Heart left ventricle (tissue), 16 donors: ENCODE measurements at regions not wholly inside any gene's neighbourhood (a gene's known extent, or its start where the extent isn't known, plus 50 kb on each side); places are given as distances from the start of the nearest gene placed in this dataset.
"Not testable (repeated sequence)": the region's sequence is repeated elsewhere in the genome, so short reads cannot be mapped to it uniquely, and the experiment has no call there.

Source experiments
- ATAC-seq, 4 donors: fragments of 200-7000 bp; cut with Tn5 transposase; one replicate each; pipeline ENCODE4 v1.9.1; 2020 to 2022; ENCODE audit warnings: moderate library complexity in 4 of 4, mild to moderate bottlenecking in 3 of 4, moderate number of reproducible peaks in 1 of 4
- DNase-seq, 5 donors: peaks; one replicate each; pipeline ENCODE4 v3.0.0-alpha.2; 2020
- H3K27ac ChIP-seq, 12 donors: fragments of 200-600 bp; sonication (generic) in 4 of 12; one replicate each; pipeline versions ENCODE4 v1.5.0 to v1.8.0; 2016 to 2022; ENCODE audit warnings: mild to moderate bottlenecking in 2 of 12
- H3K27me3 ChIP-seq, 9 donors: fragments of 200-600 bp; sonication (generic) in 2 of 9; one replicate each; pipeline versions ENCODE4 v1.5.1 to v1.8.0; 2016 to 2022; ENCODE audit warnings: mild to moderate bottlenecking in 3 of 9
- H3K36me3 ChIP-seq, 9 donors: fragments of 200-600 bp; sonication (generic) in 2 of 9; one replicate each; pipeline versions ENCODE4 v1.5.0 to v1.8.0; 2018 to 2022; ENCODE audit warnings: mild to moderate bottlenecking in 2 of 9
- H3K4me1 ChIP-seq, 12 donors: fragments of 200-600 bp; sonication (generic) in 4 of 12; one replicate each; pipeline versions ENCODE4 v1.5.0 to v1.8.0; 2016 to 2022; ENCODE audit warnings: mild to moderate bottlenecking in 3 of 12
- H3K4me3 ChIP-seq, 12 donors: fragments of 200-600 bp; sonication (generic) in 4 of 12; one replicate each; pipeline versions ENCODE4 v1.5.0 to v1.8.0; 2017 to 2022; ENCODE audit warnings: mild to moderate bottlenecking in 9 of 12, moderate library complexity in 4 of 12
- H3K9me3 ChIP-seq, 12 donors: fragments of 200-600 bp; sonication (generic) in 4 of 12; one replicate each; pipeline versions ENCODE4 v1.5.0 to v1.8.0; 2016 to 2022; ENCODE audit warnings: mild to moderate bottlenecking in 1 of 12
- CTCF ChIP-seq, 12 donors: fragments of 200-600 bp; sonication (generic) in 4 of 12; IDR thresholded peaks; one replicate each; pipeline versions ENCODE4 v1.5.0 to v1.8.0; 2018 to 2022; ENCODE audit warnings: antibody characterized with exemption in 12 of 12, mild to moderate bottlenecking in 5 of 12
- POLR2A ChIP-seq, 2 donors: fragments of 450-650 bp; IDR thresholded peaks; one replicate each; pipeline ENCODE4 v1.6.1; 2017; ENCODE audit warnings: antibody characterized with exemption in 2 of 2, mild to moderate bottlenecking in 2 of 2, moderate library complexity in 2 of 2
- WGBS, 4 donors: extraction: QIAGEN DNeasy Blood & Tissue Kit in 2 of 4; methylation state at CpG; one replicate each; pipeline versions ENCODE4 v1.1.5 to v1.1.7; 2013 to 2018; 5-methylcytosine and 5-hydroxymethylcytosine counted together
- intact Hi-C, 10 donors: fragments of 100-400 bp; cut with DNase I; formaldehyde crosslinking; loops; one replicate each; pipeline versions ENCODE4 v1.11.1 to v1.14.2; 2022
- donor health status: ischemic (EF 13 %, LVEDD 7.1; RV severe dilation, severe dysfunction).
- donor health status: healthy with polysubstance abuse.
- donor health status: DM: no; HTN: yes; CAD: no.
- donor health status: DM: no; HTN: no; CAD: no.
- donor health status: ischemic (EF 25% LVEDD 6.9; RV normal size, moderate dysfunction).
- donor health status: ischemic (EF 25% LVEDD 5.7; RV mildly dilated, moderate dysfunction).
- donor health status: healthy.
- donor health status: DM: yes; HTN: yes; CAD: no.
- donor health status: ischemic (EF 35%, LVEDD 5.7; RV mildly dilated, moderate dysfunction).
- donor health status: nonischemic (EF 11% LVEDD 7.7; RV severe dilation, severe dysfunction).
- donor health status: DM: yes; HTN: yes; CAD: no.
- donor health status: PGD.
- donor health status: ischemic (EF 29% LVEDD 5.4; RV normal size, mild dysfunction).
- donor health status: nonischemic (EF 23%, LVEDD 6.1; RV moderate dilation, normal function).

- intact Hi-C loops, result no loop called here
- ATAC-seq (no peak), DNase-seq (no peak)
- WGBS, 4 donors, result 58 to 66% (median 60%) methylated on average over 1 of the region's 1 CpG
- Histone ChIP-seq H3K9me3 (peaks cover 0 to 16% (median 0%) of the 10 kb centered on the region in 12 donors), H3K36me3 (no peaks in the 10 kb centered on the region), H3K4me1 (no peaks in the 10 kb centered on the region), H3K27me3 (no peaks in the 10 kb centered on the region), H3K4me3 (no peak overlapping the region), H3K27ac (no peak overlapping the region)
- no peak for TF ChIP-seq CTCF (IDR thresholded peaks at IDR 0.05)
- TF ChIP-seq POLR2A (IDR thresholded peaks at IDR 0.05), result no peak
These were observed 109.0 kb upstream of the AADAT start for GRCh38 chr4:170198747-170199146.

GRCh38 chr4:170194794-170195193 lies 105.0 kb upstream of the AADAT start:
- H3K4me1 ChIP-seq, DNase-seq, H3K36me3 ChIP-seq, H3K27me3 ChIP-seq, H3K27ac ChIP-seq, H3K4me3 ChIP-seq, ATAC-seq, intact Hi-C loops, H3K9me3 ChIP-seq: not testable (repeated sequence)
- WGBS, 4 donors, result 61 to 80% (median 69%) methylated on average over 2 of the region's 2 CpGs

GRCh38 chr4:170193496-170193895 lies 103.7 kb upstream of the AADAT start:
- no peak for ATAC-seq

GRCh38 chr4:170190265-170190664 lies 100.5 kb upstream of the AADAT start:
- Histone ChIP-seq H3K27ac (no peak overlapping the region), H3K4me3 (no peak overlapping the region), H3K36me3 (no peaks in the 10 kb centered on the region), H3K4me1 (no peaks in the 10 kb centered on the region), H3K9me3 (no peaks in the 10 kb centered on the region), H3K27me3 (no peaks in the 10 kb centered on the region)
- TF ChIP-seq POLR2A (IDR thresholded peaks at IDR 0.05) (no peak), CTCF (IDR thresholded peaks at IDR 0.05) (no peak)
- intact Hi-C loops, result no loop called here
- no peak for ATAC-seq
- DNase-seq, result no peak
- WGBS, 4 donors, result 93 to 96% (median 93%) methylated on average over 1 of the region's 1 CpG

More at GRCh38 chr4:170193496-170193895, 103.7 kb upstream of the AADAT start:
- 61 to 68% (median 66%) methylated on average over 6 of the region's 6 CpGs for WGBS, 4 donors
- DNase-seq, result no peak
- peaks cover 0 to 7% (median 0%) of the 10 kb centered on the region in 12 donors for H3K9me3 ChIP-seq
- no peak overlapping the region for H3K4me3 ChIP-seq
- no peaks in the 10 kb centered on the region for H3K27me3 ChIP-seq
- TF ChIP-seq CTCF (IDR thresholded peaks at IDR 0.05) (no peak), POLR2A (IDR thresholded peaks at IDR 0.05) (no peak)
- no peaks in the 10 kb centered on the region for H3K4me1 ChIP-seq
- no peaks in the 10 kb centered on the region for H3K36me3 ChIP-seq
- intact Hi-C loops, result no loop called here
- no peak overlapping the region for H3K27ac ChIP-seq

GRCh38 chr4:170170861-170171260 lies 81.1 kb upstream of the AADAT start:
- DNase-seq, result no peak
- WGBS, 4 donors, result 50 to 58% (median 53%) methylated on average over 1 of the region's 1 CpG
- Histone ChIP-seq H3K4me1 (no peaks in the 10 kb centered on the region), H3K9me3 (no peaks in the 10 kb centered on the region), H3K4me3 (no peak overlapping the region), H3K36me3 (no peaks in the 10 kb centered on the region), H3K27me3 (no peaks in the 10 kb centered on the region), H3K27ac (no peak overlapping the region)
- no peak for ATAC-seq
- TF ChIP-seq POLR2A (IDR thresholded peaks at IDR 0.05), result no peak
- no peak for TF ChIP-seq CTCF (IDR thresholded peaks at IDR 0.05)
- intact Hi-C loops, result no loop called here
